ENCODE measurements at regions not wholly inside any gene's neighbourhood (a gene's known extent, or its start where the extent isn't known, plus 50 kb on each side); places are given as distances from the start of the nearest gene placed in this dataset.

DNA sequence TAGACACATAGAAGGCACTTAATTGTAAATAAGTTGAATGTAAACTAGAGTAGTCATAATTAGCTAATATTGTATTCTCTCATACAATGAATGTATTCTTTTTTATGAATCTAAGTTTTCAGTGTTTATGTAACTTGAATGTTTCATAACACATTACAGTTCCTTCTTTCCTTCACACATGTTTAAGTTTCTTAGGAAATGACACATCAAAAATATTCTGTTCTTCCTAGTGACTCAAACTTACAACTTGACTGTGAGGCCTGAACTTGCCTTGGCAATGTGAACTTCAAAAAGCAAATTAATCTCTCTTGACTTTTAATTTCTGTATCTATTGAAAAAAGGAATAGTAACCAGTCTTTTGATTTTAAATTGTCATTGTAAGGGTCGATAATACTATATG, 700.1 kb downstream of the KCNT2 start:
- no peak for TF ChIP-seq POLR2A (IDR thresholded peaks at IDR 0.05)
- TF ChIP-seq, protein P1, sequence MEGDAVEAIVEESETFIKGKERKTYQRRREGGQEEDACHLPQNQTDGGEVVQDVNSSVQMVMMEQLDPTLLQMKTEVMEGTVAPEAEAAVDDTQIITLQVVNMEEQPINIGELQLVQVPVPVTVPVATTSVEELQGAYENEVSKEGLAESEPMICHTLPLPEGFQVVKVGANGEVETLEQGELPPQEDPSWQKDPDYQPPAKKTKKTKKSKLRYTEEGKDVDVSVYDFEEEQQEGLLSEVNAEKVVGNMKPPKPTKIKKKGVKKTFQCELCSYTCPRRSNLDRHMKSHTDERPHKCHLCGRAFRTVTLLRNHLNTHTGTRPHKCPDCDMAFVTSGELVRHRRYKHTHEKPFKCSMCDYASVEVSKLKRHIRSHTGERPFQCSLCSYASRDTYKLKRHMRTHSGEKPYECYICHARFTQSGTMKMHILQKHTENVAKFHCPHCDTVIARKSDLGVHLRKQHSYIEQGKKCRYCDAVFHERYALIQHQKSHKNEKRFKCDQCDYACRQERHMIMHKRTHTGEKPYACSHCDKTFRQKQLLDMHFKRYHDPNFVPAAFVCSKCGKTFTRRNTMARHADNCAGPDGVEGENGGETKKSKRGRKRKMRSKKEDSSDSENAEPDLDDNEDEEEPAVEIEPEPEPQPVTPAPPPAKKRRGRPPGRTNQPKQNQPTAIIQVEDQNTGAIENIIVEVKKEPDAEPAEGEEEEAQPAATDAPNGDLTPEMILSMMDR (IDR thresholded peaks at IDR 0.05): no peak
- TF ChIP-seq EP300 (IDR thresholded peaks at IDR 0.05): no peak
